ENCODE measurements at regions not wholly inside any gene's neighbourhood (a gene's known extent, or its start where the extent isn't known, plus 50 kb on each side); places are given as distances from the start of the nearest gene placed in this dataset.

GRCh38 chr5:133839090-133839489, 129.3 kb downstream of the C5orf15 start:
- TF ChIP-seq CTCF (IDR thresholded peaks at IDR 0.05; ENCODE audit: low read depth, low read length): no peak
- no peak for TF ChIP-seq EZH2phosphoT487 (IDR thresholded peaks at IDR 0.05; ENCODE audit: low read depth)

All from OCI-LY3 (cell line).